ENCODE measurements at regions not wholly inside any gene's neighbourhood (a gene's known extent, or its start where the extent isn't known, plus 50 kb on each side); places are given as distances from the start of the nearest gene placed in this dataset.

- TF ChIP-seq ZFX (IDR thresholded peaks at IDR 0.05; ENCODE audit: borderline replicate concordance) (no peak), CTCF (IDR thresholded peaks at IDR 0.05) (no peak)
- H3K27ac ChIP-seq: no peak overlapping the region
Measured at GRCh38 chr9:13674926-13675637, 395.6 kb upstream of the MPDZ start.

DNA sequence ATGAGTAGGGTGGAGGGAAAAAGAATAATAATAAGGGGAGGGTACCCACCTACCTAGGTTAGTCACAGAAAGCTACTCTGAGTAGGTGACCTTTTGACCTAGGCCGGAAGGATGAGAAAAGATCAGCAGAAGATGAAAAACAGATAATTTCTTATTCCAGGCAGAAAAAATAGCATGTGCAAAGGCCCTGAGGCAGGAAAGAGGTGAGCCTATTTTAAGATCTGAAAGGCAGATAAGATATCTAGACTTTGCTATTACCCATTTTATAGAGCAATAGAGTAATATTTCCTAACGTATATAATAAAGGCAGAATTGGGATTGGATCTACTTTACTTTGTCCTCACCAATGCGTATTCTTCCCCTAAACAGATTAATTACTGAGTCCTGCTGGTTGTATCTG, 393.9 kb upstream of the MPDZ start:
- TF ChIP-seq ZFX (IDR thresholded peaks at IDR 0.05; ENCODE audit: borderline replicate concordance) (no peak), CTCF (IDR thresholded peaks at IDR 0.05) (no peak)
- no peak overlapping the region for H3K27ac ChIP-seq

DNA sequence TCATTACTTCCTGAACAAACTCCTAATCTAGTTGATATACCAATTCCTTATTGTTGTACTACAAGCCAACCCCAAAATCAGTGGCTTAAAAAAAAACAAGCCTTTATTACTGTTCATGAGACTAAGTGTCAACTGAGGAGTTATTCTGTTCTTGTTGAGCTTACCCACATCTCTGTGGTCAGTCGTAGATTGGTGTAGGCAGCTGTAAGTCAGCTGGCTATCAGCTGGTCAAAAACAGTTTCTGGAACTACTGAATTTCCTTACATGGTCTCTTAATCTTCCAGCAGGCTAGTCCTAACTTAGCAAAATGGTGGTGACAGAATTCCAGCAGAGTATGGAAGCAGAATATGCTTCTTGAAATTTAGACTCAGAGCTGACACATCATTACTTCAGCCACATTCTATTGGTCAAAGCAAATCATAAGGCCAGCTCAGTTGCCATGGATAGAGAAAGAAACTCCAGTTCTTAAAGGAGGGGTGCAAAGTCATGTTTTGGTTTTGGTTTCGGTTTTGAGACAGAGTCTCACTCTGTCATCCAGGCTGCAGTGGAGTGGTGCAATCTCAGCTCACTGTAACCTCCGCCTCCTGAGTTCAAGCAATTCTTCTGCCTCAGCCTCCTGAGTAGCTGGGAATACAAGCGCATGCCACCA, 386.1 kb upstream of the MPDZ start:
- no peak for TF ChIP-seq CTCF (IDR thresholded peaks at IDR 0.05)
- TF ChIP-seq ZFX (IDR thresholded peaks at IDR 0.05; ENCODE audit: borderline replicate concordance): no peak
- no peak overlapping the region for H3K27ac ChIP-seq

GRCh38 chr9:13661014-13661413, 381.5 kb upstream of the MPDZ start:
- no peak overlapping the region for H3K27ac ChIP-seq
- TF ChIP-seq ZFX (IDR thresholded peaks at IDR 0.05; ENCODE audit: borderline replicate concordance) (no peak), CTCF (IDR thresholded peaks at IDR 0.05) (no peak)

GRCh38 chr9:13651969-13652663, 372.6 kb upstream of the MPDZ start:
- TF ChIP-seq ZFX (IDR thresholded peaks at IDR 0.05; ENCODE audit: borderline replicate concordance) (no peak), CTCF (IDR thresholded peaks at IDR 0.05) (no peak)
- H3K27ac ChIP-seq: no peak overlapping the region

DNA sequence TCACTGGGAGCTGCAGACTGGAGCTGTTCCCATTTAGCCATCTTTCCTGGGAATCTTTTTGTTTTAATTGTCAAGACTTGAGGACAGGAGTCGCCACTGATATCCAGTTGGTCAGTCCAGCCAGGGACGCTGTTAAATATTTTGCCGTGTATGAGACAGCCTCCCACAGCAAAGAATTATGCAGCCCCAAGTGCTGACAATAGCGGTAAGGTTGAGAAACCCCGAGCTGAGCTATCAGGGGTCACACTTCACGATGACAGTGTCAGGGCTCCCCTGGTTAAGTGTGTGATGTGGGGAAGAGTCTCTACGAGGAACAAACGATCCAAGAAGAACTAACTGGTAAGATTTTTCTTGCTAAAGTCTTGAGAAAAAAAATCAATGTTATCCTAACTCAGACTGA, 372.0 kb upstream of the MPDZ start:
- no peak overlapping the region for H3K27ac ChIP-seq
- TF ChIP-seq CTCF (IDR thresholded peaks at IDR 0.05) (no peak), ZFX (IDR thresholded peaks at IDR 0.05; ENCODE audit: borderline replicate concordance) (no peak)

- TF ChIP-seq CTCF (IDR thresholded peaks at IDR 0.05) (no peak), ZFX (IDR thresholded peaks at IDR 0.05; ENCODE audit: borderline replicate concordance) (no peak)
- H3K27ac ChIP-seq: no peak overlapping the region
Measured at GRCh38 chr9:13648676-13649075, 369.2 kb upstream of the MPDZ start.
